Prostate gland (tissue), 2 donors: ENCODE measurements at regions not wholly inside any gene's neighbourhood (a gene's known extent, or its start where the extent isn't known, plus 50 kb on each side); places are given as distances from the start of the nearest gene placed in this dataset.

Experiments
- DNase-seq: peaks from one replicate; pipeline ENCODE4 v3.0.0-alpha.2; 2019; ENCODE audit warnings: low spot score
- H3K27ac ChIP-seq, 2 donors: fragments of 200-600 bp; sonication (generic); 2 replicates each; pipeline ENCODE4 v1.5.1; 2017 to 2019
- H3K27me3 ChIP-seq: fragments of 200-600 bp; sonication (generic); replicated peaks from 2 replicates; pipeline ENCODE4 v1.5.1; 2019; ENCODE audit not compliant: insufficient read depth
- H3K36me3 ChIP-seq, 2 donors: fragments of 200-600 bp; sonication (generic); 1 replicate in 1 of 2; 2 replicates in 1 of 2; pipeline versions ENCODE4 v1.5.1 to v1.8.1; 2017 to 2019
- H3K4me1 ChIP-seq: fragments of 200-600 bp; sonication (generic); replicated peaks from 2 replicates; pipeline ENCODE4 v1.5.1; 2019
- H3K4me3 ChIP-seq, 2 donors: fragments of 200-600 bp; sonication (generic); 2 replicates each; pipeline ENCODE4 v1.5.1; 2017 to 2019
- H3K9me3 ChIP-seq: fragments of 200-600 bp; sonication (generic); 2 replicates; pipeline ENCODE4 v1.5.1; 2017
- POLR2A ChIP-seq: fragments of 450-650 bp; IDR thresholded peaks from one replicate; pipeline ENCODE4 v1.6.1; 2016; ENCODE audit warnings: antibody characterized with exemption, mild to moderate bottlenecking
- POLR2AphosphoS5 ChIP-seq: sonication (generic); formaldehyde crosslinking; IDR thresholded peaks from one replicate; pipeline ENCODE4 v1.6.1; 2017; ENCODE audit warnings: antibody characterized with exemption
- WGBS: methylation state at CpG from one replicate; pipeline ENCODE4 v1.1.5; 2018; 5-methylcytosine and 5-hydroxymethylcytosine counted together
- intact Hi-C: fragments of 100-400 bp; cut with DNase I; formaldehyde crosslinking; loops from one replicate; pipeline ENCODE4 v1.14.2; 2022
- TF ChIP-seq, protein P1 (sequence below), 4 experiments: fragments of 200-600 bp in 2 of 4; fragments of 450-650 bp in 2 of 4; sonication (generic) in 2 of 4; IDR thresholded peaks; 1 replicate in 3 of 4; 2 replicates in 1 of 4; pipeline ENCODE4 v1.5.1; 2016 to 2019; ENCODE audit warnings: antibody characterized with exemption in 4 of 4, mild to moderate bottlenecking in 2 of 4, moderate library complexity in 2 of 4

DNA sequence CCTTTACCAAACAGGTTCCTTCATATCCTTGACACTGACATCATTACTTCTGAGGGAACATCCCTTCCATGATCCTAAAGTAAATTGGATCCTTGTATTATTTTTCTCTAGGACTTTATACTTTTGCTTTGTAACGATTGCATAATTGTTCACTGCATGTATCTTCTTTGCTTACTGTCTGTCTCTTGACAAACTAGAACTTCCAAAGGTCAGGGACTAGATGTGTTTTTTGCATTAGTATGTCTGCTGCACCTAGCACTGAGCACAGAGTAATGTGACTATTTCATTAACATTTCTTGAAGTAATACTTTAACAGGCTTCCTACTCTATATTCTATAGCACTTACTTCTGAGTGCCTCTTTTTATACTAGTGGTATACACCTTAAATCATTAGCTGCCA, 976.6 kb upstream of the SORCS1 start:
- H3K27me3 ChIP-seq: no peaks in the 10 kb centered on the region
- no peaks in the 10 kb centered on the region for H3K9me3 ChIP-seq
- TF ChIP-seq, protein P1, sequence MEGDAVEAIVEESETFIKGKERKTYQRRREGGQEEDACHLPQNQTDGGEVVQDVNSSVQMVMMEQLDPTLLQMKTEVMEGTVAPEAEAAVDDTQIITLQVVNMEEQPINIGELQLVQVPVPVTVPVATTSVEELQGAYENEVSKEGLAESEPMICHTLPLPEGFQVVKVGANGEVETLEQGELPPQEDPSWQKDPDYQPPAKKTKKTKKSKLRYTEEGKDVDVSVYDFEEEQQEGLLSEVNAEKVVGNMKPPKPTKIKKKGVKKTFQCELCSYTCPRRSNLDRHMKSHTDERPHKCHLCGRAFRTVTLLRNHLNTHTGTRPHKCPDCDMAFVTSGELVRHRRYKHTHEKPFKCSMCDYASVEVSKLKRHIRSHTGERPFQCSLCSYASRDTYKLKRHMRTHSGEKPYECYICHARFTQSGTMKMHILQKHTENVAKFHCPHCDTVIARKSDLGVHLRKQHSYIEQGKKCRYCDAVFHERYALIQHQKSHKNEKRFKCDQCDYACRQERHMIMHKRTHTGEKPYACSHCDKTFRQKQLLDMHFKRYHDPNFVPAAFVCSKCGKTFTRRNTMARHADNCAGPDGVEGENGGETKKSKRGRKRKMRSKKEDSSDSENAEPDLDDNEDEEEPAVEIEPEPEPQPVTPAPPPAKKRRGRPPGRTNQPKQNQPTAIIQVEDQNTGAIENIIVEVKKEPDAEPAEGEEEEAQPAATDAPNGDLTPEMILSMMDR (IDR thresholded peaks at IDR 0.05): no peak
- TF ChIP-seq POLR2AphosphoS5: no peak
- no peak for TF ChIP-seq POLR2A
- no peaks in the 10 kb centered on the region for H3K4me1 ChIP-seq
- 86% methylated on average over 1 of the region's 1 CpG for WGBS
- H3K36me3 ChIP-seq: no peaks in the 10 kb centered on the region
- no peak for DNase-seq
- H3K4me3 ChIP-seq: no peak overlapping the region
- intact Hi-C loops: no loop called here
- no peak overlapping the region for H3K27ac ChIP-seq

DNA sequence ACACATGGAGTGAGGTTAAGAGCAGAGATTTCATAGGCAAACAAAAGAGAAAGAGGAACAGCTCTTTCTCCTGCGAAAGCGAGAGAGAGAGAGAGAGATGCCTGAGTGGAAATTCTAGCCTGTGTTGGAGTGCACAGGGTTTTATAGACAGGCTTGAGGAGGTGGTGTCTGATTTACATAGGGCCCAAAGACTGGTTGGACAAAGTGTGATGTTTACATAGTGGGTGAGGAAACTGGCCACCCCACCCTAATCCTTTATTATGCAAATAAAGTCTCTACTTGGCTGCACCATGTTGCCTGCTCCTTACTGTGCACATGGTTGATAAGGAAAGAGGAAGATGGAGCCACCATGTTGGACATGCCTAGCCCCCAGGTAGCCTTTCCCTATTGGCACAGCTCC, 967.8 kb upstream of the SORCS1 start:
- TF ChIP-seq POLR2AphosphoS5 (no peak), POLR2A (no peak)
- TF ChIP-seq, protein P1 (IDR thresholded peaks at IDR 0.05): no peak
- Histone ChIP-seq H3K27me3 (no peaks in the 10 kb centered on the region), H3K4me1 (no peaks in the 10 kb centered on the region), H3K9me3 (no peaks in the 10 kb centered on the region), H3K27ac (no peak overlapping the region), H3K36me3 (no peaks in the 10 kb centered on the region), H3K4me3 (no peak overlapping the region)
- WGBS: 33% methylated on average over 2 of the region's 2 CpGs
- DNase-seq: no peak
- intact Hi-C loops: no loop called here

DNA sequence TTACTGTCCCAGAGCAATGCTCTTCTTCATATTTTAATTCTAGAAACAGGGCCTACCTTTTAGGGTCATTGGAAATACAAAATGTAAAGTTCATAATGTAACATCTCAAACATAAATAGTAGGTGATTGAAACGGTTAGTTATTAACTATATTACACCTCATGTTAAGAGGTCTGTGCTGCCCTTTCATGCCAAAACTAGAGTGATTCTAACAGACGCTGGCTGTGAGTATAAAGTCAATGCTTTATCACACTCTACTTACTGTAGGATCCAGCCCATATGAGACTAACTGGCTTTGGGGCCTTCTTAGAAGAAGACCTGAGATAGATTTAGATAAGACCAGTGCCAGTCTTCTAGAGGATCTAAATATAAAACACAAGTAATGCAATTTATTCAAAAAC, 966.1 kb upstream of the SORCS1 start:
- no peaks in the 10 kb centered on the region for H3K27me3 ChIP-seq
- intact Hi-C loops: no loop called here
- no peak overlapping the region for H3K4me3 ChIP-seq
- 69% methylated on average over 2 of the region's 2 CpGs for WGBS
- DNase-seq: no peak
- no peak overlapping the region for H3K27ac ChIP-seq
- H3K36me3 ChIP-seq: no peaks in the 10 kb centered on the region
- H3K4me1 ChIP-seq: no peaks in the 10 kb centered on the region
- H3K9me3 ChIP-seq: no peaks in the 10 kb centered on the region
- no peak for TF ChIP-seq POLR2AphosphoS5
- TF ChIP-seq, protein P1 (IDR thresholded peaks at IDR 0.05): no peak
- TF ChIP-seq POLR2A: no peak

DNA sequence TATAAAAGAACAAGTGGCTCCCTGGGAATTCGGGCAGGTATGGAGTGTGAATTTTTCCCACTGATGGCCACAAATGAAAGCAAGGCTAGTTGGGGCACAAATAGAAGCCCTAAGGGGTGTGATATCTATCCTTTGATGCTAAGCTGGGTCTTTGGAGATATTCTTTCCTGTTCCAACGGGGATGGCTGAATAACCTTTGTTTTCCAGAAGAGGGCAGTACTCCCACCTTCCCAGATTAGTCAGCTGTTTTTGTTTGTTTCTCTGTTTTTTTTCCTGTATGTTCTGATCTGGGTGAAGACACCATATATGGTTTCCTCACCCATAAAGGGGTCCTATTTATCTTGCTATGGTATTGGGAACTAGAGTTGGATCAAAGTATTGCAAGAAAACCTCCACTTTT, 947.7 kb upstream of the SORCS1 start:
- intact Hi-C loops: no loop called here
- H3K9me3 ChIP-seq: no peaks in the 10 kb centered on the region
- no peak overlapping the region for H3K4me3 ChIP-seq
- 38% methylated on average over 2 of the region's 2 CpGs for WGBS
- H3K27me3 ChIP-seq: no peaks in the 10 kb centered on the region
- no peaks in the 10 kb centered on the region for H3K36me3 ChIP-seq
- TF ChIP-seq, protein P1 (IDR thresholded peaks at IDR 0.05): no peak
- TF ChIP-seq POLR2AphosphoS5 (no peak), POLR2A (no peak)
- no peaks in the 10 kb centered on the region for H3K4me1 ChIP-seq
- H3K27ac ChIP-seq: no peak overlapping the region
- no peak for DNase-seq

DNA sequence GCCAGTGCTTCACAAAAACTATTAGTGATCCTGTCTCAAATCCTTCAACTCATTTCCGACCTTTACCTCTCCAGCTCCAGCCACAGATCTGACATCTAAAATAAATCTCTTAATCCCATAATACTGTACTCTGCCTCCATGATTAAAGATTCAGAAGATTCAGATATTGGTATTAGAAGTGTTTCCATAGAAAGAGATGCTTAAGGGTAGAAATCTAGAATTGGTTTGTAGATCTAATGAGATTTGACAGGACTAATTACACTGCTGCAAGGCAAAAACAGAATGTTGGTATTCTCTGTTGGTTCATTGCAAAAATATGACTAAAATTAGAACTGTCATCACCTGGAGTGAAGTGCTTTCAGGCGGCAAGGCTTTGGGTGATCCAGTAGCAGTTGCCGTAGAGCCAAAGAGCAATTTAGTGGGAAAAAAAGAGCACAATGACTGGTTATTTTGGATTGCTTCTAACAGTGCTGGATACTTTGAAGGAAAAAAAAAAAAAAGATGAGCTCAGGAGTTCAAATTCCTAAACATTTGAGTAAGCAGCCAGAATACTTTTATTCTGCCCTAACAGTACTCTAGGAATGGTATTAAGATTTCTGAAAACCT, 940.1 kb upstream of the SORCS1 start:
- H3K27me3 ChIP-seq: no peaks in the 10 kb centered on the region
- H3K36me3 ChIP-seq: no peaks in the 10 kb centered on the region
- H3K4me1 ChIP-seq: no peaks in the 10 kb centered on the region
- H3K9me3 ChIP-seq: no peaks in the 10 kb centered on the region
- H3K27ac ChIP-seq: no peak overlapping the region
- no peak for DNase-seq
- no peak overlapping the region for H3K4me3 ChIP-seq
- 80% methylated on average over 3 of the region's 3 CpGs for WGBS
- intact Hi-C loops: no loop called here
- TF ChIP-seq, protein P1 (IDR thresholded peaks at IDR 0.05): no peak
- TF ChIP-seq POLR2A (no peak), POLR2AphosphoS5 (no peak)
